ENCODE measurements at regions not wholly inside any gene's neighbourhood (a gene's known extent, or its start where the extent isn't known, plus 50 kb on each side); places are given as distances from the start of the nearest gene placed in this dataset.
A peak's percentile ranks its signal among the peaks of the same experiment; 100 is the strongest.
"Not testable (repeated sequence)": the region's sequence is repeated elsewhere in the genome, so short reads cannot be mapped to it uniquely, and the experiment has no call there.

DNA sequence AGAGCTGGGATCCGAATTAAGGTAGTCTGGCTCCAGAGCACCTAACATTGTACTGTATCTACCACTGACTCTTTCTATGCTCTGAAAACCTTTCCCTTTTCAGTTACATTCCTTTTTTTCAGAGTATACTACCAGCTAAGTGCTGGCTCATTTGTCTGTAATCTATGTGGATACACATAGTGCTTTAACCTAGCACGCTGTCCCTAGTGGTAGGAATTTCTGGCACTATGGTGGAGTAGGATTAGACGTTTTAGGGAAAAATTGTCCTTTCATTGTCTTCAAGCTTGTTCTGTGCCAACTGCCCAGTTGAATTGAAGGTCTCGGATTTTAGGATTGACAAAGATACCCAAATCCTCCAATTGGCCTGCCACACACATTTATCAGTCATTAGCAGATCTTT is 259.1 kb upstream of the FERMT1 start:
- Histone ChIP-seq H3K9me3 (ENCODE audit: control insufficient read depth, insufficient read depth, low read length) (no peaks in the 10 kb centered on the region), H3K9ac (ENCODE audit: low read depth, low read length) (no peak overlapping the region), H3K4me1 (ENCODE audit: insufficient read depth, low read length) (no peaks in the 10 kb centered on the region), H3K36me3 (ENCODE audit: insufficient read depth, low read length) (no peaks in the 10 kb centered on the region)

GRCh38 chr20:6362245-6362644 is 239.4 kb upstream of the FERMT1 start:
- no peaks in the 10 kb centered on the region for H3K9me3 ChIP-seq (ENCODE audit: control insufficient read depth, insufficient read depth, low read length)
- H3K4me1 ChIP-seq (ENCODE audit: insufficient read depth, low read length), result no peaks in the 10 kb centered on the region
- no peaks in the 10 kb centered on the region for H3K36me3 ChIP-seq (ENCODE audit: insufficient read depth, low read length)
- H3K9ac ChIP-seq (ENCODE audit: low read depth, low read length), result no peak overlapping the region

- Histone ChIP-seq H3K9me3 (ENCODE audit: control insufficient read depth, insufficient read depth, low read length) (no peaks in the 10 kb centered on the region), H3K36me3 (ENCODE audit: insufficient read depth, low read length) (no peaks in the 10 kb centered on the region), H3K4me1 (ENCODE audit: insufficient read depth, low read length) (no peaks in the 10 kb centered on the region), H3K9ac (ENCODE audit: low read depth, low read length) (no peak overlapping the region)
Measured at GRCh38 chr20:6360766-6361165, 237.9 kb upstream of the FERMT1 start.

DNA sequence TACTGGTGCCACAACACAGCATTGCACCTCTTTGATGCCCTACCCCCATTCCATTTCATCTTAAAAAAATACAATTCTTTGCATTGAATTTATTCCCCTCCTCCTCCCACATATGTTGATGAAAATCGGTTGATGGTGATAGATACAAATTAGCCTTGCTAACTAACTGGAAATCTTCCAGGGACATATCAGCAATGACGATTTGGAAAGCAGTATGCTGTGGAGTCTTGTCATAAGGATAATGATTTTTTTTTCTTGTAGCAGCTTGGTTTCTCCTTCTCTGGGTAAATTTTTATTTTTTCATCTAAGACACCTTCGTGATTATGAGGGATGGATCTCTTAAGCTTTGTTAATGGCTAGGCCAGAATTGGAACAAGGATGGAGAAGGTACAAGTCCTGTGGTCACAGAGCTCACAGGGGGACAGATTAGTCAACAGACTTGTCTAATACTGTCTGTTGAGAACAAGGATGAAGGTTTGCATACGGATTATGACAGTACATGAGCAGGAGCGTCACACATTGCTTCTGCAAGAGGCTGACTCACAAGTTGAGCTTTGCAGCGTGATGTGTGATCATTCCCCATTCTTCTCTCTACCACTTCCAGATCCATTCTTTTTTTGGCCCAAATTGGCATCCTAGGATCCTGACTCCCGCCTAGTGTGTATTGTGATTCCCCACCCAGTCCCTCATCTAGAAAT is 233.1 kb upstream of the FERMT1 start:
- Histone ChIP-seq H3K9me3 (ENCODE audit: control insufficient read depth, insufficient read depth, low read length) (no peaks in the 10 kb centered on the region), H3K36me3 (ENCODE audit: insufficient read depth, low read length) (no peaks in the 10 kb centered on the region), H3K4me1 (ENCODE audit: insufficient read depth, low read length) (no peaks in the 10 kb centered on the region), H3K9ac (ENCODE audit: low read depth, low read length) (no peak overlapping the region)

DNA sequence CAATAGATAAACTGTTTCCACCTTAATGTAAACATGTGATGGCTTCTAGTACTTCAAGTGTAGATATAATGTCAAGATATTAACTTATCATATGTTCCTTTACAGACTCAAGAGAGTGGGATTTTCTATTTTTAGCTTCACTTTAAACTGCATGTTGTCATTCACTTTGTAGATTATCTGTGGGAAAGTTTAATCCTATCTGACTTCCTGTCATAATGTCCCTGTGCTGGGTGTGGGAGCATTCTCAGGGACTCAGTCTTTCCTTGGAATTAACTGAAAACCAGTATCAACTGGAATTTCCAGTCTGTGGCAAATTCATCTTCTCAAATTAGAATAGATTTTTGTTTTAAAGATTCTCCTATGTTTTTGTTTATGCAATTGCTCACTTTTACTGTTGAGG is 226.1 kb upstream of the FERMT1 start:
- Histone ChIP-seq H3K9me3 (ENCODE audit: control insufficient read depth, insufficient read depth, low read length) (no peaks in the 10 kb centered on the region), H3K36me3 (ENCODE audit: insufficient read depth, low read length) (no peaks in the 10 kb centered on the region), H3K4me1 (ENCODE audit: insufficient read depth, low read length) (no peaks in the 10 kb centered on the region), H3K9ac (ENCODE audit: low read depth, low read length) (no peak overlapping the region)

GRCh38 chr20:6347916-6348315 is 225.1 kb upstream of the FERMT1 start:
- no peaks in the 10 kb centered on the region for H3K9me3 ChIP-seq (ENCODE audit: control insufficient read depth, insufficient read depth, low read length)
- H3K9ac ChIP-seq (ENCODE audit: low read depth, low read length), result no peak overlapping the region
- H3K4me1 ChIP-seq (ENCODE audit: insufficient read depth, low read length), result no peaks in the 10 kb centered on the region
- no peaks in the 10 kb centered on the region for H3K36me3 ChIP-seq (ENCODE audit: insufficient read depth, low read length)

DNA sequence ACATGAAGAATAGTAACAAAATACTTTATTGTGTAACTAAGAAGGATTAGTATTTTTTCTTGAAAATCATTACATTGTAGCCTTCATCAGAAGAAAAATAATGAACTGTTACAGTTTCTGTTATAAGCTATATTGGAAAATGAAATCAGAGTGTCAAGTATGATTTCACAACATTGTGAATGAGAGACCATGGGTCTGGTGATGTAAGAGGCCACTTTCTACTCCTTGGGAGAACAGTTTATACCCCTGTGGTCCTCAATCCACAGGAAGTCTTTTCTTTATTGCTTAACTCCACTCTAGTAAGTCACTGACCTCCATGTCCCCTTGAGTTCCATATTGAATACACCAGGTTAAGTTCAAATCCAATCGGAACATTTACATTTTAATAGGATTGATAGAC is 218.7 kb upstream of the FERMT1 start:
- Histone ChIP-seq H3K4me1 (ENCODE audit: insufficient read depth, low read length) (no peaks in the 10 kb centered on the region), H3K36me3 (ENCODE audit: insufficient read depth, low read length) (no peaks in the 10 kb centered on the region), H3K9ac (ENCODE audit: low read depth, low read length) (no peak overlapping the region), H3K9me3 (ENCODE audit: control insufficient read depth, insufficient read depth, low read length) (no peaks in the 10 kb centered on the region)

- Histone ChIP-seq H3K9me3 (ENCODE audit: control insufficient read depth, insufficient read depth, low read length) (no peaks in the 10 kb centered on the region), H3K4me1 (ENCODE audit: insufficient read depth, low read length) (no peaks in the 10 kb centered on the region), H3K36me3 (ENCODE audit: insufficient read depth, low read length) (no peaks in the 10 kb centered on the region), H3K9ac (ENCODE audit: low read depth, low read length) (no peak overlapping the region)
Measured at GRCh38 chr20:6339176-6339575, 216.3 kb upstream of the FERMT1 start.

GRCh38 chr20:6333110-6333509 is 210.3 kb upstream of the FERMT1 start:
- H3K9me3 ChIP-seq (ENCODE audit: control insufficient read depth, insufficient read depth, low read length), result no peaks in the 10 kb centered on the region; the same call in 1 of the 2 replicates
- H3K4me1 ChIP-seq (ENCODE audit: insufficient read depth, low read length), result no peaks in the 10 kb centered on the region; the same call in 1 of the 2 replicates
- no peak overlapping the region for H3K9ac ChIP-seq (ENCODE audit: low read depth, low read length)
- H3K36me3 ChIP-seq (ENCODE audit: insufficient read depth, low read length), result no peaks in the 10 kb centered on the region

- H3K4me1 ChIP-seq (ENCODE audit: insufficient read depth, low read length); H3K36me3 ChIP-seq (ENCODE audit: insufficient read depth, low read length); H3K9me3 ChIP-seq (ENCODE audit: control insufficient read depth, insufficient read depth, low read length): not testable (repeated sequence)
- peak overlapping the region; percentile 44 for H3K9ac ChIP-seq (ENCODE audit: low read depth, low read length)
Measured at GRCh38 chr20:6321235-6321634, 198.4 kb upstream of the FERMT1 start.

DNA sequence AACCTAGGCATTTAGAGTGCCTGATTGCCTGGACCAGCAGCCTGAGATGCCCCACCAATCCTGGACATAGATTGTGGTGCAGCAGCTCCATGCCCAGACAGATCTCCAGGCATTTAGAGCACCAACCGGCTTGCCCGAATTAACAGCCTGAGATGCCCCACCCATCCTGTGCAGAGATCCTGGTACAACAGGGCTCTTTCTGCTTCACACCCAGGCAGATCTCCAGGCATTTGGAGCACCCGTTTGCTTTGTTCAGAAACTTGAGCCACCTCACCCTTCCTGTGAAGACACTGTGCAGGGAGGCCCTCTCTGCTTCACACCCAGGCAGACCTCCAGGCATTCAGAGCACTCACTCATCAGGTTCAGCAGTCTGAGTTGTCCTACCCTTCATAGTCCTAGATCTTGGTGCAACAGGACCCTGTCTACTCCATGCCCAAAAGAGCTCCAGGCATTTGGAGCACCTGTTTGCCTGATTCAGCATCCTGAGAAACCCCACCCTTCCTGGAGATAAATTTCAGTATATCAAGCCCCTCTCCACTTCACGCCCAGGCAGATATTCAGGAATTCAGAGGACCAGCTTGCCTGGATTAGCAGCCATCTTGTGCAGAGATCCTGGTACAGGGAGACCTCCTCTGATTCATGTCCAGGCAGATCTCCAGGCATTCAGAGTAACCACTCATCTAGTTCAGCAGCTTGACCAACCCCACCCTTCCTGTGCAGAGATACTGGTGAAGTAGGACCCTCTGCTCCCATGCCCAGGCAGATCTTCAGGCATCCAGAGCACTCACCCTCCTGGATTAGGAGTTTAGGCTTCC is 189.2 kb upstream of the FERMT1 start:
- no peaks in the 10 kb centered on the region for H3K36me3 ChIP-seq (ENCODE audit: insufficient read depth, low read length)
- H3K9me3 ChIP-seq (ENCODE audit: control insufficient read depth, insufficient read depth, low read length), result peaks cover 3% of the 10 kb centered on the region; the same call in 1 of the 2 replicates
- H3K4me1 ChIP-seq (ENCODE audit: insufficient read depth, low read length), result no peaks in the 10 kb centered on the region
- H3K9ac ChIP-seq (ENCODE audit: low read depth, low read length), result no peak overlapping the region

GRCh38 chr20:6311097-6311496 is 188.3 kb upstream of the FERMT1 start:
- peaks cover 3% of the 10 kb centered on the region; the same call in 1 of the 2 replicates for H3K9me3 ChIP-seq (ENCODE audit: control insufficient read depth, insufficient read depth, low read length)
- H3K4me1 ChIP-seq (ENCODE audit: insufficient read depth, low read length), result no peaks in the 10 kb centered on the region
- no peak overlapping the region for H3K9ac ChIP-seq (ENCODE audit: low read depth, low read length)
- H3K36me3 ChIP-seq (ENCODE audit: insufficient read depth, low read length), result no peaks in the 10 kb centered on the region

DNA sequence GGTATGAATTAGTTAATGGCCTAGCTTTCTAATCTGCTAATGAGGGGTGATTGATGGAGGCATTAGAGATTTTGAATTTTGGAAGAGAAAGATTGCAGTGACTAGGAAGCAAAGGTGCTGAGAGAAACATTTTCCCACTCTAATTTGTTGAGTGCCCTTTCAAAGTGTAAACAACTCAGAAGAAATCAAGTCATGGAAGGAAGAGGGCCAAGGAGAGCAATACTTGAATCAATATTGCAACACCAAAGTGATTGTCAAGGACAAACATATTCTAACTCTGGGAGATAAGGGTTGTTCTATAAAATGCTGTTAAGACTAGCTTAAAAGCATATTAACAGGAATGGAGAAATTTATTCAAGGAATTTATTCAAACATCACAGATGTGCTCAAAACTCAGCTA is 182.7 kb upstream of the FERMT1 start:
- Histone ChIP-seq H3K9me3 (ENCODE audit: control insufficient read depth, insufficient read depth, low read length) (no peaks in the 10 kb centered on the region), H3K4me1 (ENCODE audit: insufficient read depth, low read length) (no peaks in the 10 kb centered on the region), H3K36me3 (ENCODE audit: insufficient read depth, low read length) (no peaks in the 10 kb centered on the region), H3K9ac (ENCODE audit: low read depth, low read length) (no peak overlapping the region)

DNA sequence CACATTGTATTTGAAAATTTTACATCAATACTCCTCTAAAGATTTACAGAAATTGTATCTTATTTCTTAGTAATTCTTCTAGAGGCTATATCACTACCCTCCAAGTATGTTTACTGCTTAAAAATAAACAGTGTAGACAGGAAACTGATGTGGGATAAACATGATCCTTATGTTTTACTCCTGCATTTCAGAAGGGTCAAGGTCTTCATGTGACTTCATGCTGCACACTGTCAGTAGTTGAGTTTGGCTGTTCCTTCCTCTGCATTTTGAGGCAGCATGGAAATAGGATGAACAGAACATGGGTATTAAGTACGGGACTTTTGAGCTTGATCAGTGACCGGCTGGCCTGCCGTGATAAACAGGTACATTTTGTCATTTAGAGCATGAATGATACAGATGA is 179.2 kb upstream of the FERMT1 start:
- H3K36me3 ChIP-seq (ENCODE audit: insufficient read depth, low read length), result no peaks in the 10 kb centered on the region
- H3K9me3 ChIP-seq (ENCODE audit: control insufficient read depth, insufficient read depth, low read length), result no peaks in the 10 kb centered on the region
- H3K4me1 ChIP-seq (ENCODE audit: insufficient read depth, low read length), result no peaks in the 10 kb centered on the region
- no peak overlapping the region for H3K9ac ChIP-seq (ENCODE audit: low read depth, low read length)

DNA sequence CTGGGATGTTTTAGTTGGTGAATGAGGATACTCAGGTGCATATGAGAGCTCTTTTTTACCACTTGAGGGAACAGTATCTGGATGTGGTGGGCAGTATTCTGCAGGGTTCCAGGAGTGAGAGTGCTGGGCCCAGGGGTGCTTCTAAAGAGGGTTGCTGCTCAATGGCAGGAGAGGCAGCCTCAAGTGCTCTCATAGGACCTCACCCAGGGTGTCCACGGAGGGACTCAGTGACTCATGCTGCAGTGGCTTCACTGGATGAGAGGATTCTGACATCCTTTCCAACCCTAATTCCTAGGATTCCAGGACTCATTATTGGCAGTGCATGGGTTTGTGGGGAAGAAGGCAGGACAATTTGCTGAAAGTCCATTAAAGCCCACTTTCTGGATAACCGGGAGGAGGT is 176.6 kb upstream of the FERMT1 start:
- H3K36me3 ChIP-seq (ENCODE audit: insufficient read depth, low read length), result no peaks in the 10 kb centered on the region
- no peak overlapping the region for H3K9ac ChIP-seq (ENCODE audit: low read depth, low read length)
- H3K4me1 ChIP-seq (ENCODE audit: insufficient read depth, low read length), result no peaks in the 10 kb centered on the region
- H3K9me3 ChIP-seq (ENCODE audit: control insufficient read depth, insufficient read depth, low read length), result no peaks in the 10 kb centered on the region

Measured in ES-I3 (cell line).